ENCODE measurements at regions not wholly inside any gene's neighbourhood (a gene's known extent, or its start where the extent isn't known, plus 50 kb on each side); places are given as distances from the start of the nearest gene placed in this dataset.

DNA sequence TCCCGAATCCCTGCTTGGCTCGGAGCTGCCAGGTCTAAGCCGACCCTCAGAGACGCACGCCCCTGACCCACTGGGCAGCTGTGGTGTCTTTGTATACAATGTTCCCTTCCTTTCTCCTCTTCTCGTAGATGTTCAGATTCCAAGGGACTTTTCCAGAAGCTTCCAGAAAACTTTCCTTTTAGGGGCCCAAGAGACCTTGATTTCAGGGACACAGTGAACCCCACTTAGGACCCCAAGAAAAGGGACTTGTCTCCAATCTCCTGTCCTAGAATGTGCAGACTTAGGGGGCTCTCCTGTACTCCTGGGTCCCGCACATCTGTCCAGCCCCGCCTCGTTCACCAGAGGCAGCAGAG lies 103.5 kb downstream of the EDN3 start:
- DNase-seq, result no peak

- DNase-seq, result no peak
These were observed 104.3 kb downstream of the EDN3 start for GRCh38 chr20:59404749-59405148.

GRCh38 chr20:59405226-59406200 lies 105.1 kb downstream of the EDN3 start:
- DNase-seq, result no peak

DNA sequence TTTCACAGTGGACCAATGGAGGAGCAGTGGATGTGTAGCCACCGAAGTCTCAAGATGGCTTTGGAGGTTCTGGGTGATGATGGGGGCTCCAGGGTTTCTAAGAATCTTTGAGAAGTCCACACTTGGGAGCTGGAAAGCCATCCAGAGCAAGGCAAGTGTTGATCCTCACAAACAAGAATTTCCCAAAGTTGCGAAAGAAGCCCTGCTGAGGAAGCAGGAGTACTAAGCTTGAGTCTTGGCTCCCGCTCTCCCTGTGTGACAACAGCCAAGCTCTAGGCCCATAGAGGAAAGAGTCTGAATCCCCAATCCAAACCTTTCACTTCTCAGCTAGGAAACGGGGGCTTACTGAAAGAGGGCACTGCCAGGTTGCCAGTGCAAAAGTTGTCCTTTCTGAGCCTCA lies 106.0 kb downstream of the EDN3 start:
- no peak for DNase-seq

GRCh38 chr20:59411170-59411569 lies 110.8 kb downstream of the EDN3 start:
- no peak for DNase-seq

- DNase-seq, result no peak
These were observed 111.2 kb downstream of the EDN3 start for GRCh38 chr20:59411589-59411988.

- no peak for DNase-seq
These were observed 111.8 kb downstream of the EDN3 start for GRCh38 chr20:59412181-59412580.

GRCh38 chr20:59412875-59413284 lies 112.5 kb downstream of the EDN3 start:
- no peak for DNase-seq

DNA sequence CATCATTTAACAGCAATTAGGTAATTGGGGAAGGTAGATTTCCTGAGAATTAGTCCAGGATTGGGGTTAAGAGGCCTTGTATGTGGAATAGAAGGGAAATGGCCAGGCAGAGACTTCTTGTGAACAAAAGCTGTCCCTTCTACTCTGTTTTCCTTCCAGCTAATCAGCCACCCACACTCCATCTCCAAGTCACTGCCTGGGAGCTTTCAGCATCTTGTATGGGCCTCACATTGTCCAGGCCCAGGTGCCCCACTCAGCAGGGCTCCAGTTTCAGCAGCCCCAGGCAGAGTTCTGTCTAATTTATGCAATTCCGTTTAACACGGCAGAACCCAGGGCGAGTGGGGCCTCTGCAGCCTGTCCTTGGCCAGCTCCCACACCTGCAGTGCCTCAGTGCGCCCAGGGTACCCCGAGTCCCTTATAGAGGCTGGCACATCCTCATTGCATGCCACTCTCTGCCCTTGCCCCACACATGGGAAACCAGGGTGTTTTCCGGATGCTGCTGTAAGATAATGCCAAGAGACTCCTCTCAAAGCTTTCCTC lies 113.0 kb downstream of the EDN3 start:
- no peak for DNase-seq

GRCh38 chr20:59414936-59415623 lies 114.7 kb downstream of the EDN3 start:
- DNase-seq, result no peak

GRCh38 chr20:59416916-59417315 lies 116.5 kb downstream of the EDN3 start:
- no peak for DNase-seq

- DNase-seq, result no peak
These were observed 120.7 kb downstream of the EDN3 start for GRCh38 chr20:59421089-59421488.

- no peak for DNase-seq
These were observed 121.7 kb downstream of the EDN3 start for GRCh38 chr20:59421920-59422637.

GRCh38 chr20:59422872-59423544 lies 122.6 kb downstream of the EDN3 start:
- no peak for DNase-seq

DNA sequence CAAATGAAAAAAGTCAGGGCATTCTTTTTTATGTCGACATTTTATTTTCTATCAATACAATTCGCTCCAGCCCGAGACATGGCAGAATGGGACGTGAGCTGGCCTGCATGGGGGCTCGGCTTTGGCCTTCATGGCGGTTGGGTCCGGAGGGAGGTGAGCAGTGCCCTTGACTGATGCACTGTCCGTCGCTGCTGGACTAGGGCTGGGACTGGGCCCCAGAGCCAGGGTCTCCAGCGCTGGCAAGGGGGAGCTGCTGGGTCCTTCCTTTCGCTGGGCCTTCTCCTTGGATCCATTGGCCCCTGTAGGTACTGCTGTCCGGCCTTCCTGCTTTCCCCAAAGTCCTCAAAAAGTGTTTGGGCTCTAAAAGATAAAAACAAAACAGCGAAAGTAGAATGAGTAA lies 124.6 kb downstream of the EDN3 start:
- DNase-seq, result no peak

DNA sequence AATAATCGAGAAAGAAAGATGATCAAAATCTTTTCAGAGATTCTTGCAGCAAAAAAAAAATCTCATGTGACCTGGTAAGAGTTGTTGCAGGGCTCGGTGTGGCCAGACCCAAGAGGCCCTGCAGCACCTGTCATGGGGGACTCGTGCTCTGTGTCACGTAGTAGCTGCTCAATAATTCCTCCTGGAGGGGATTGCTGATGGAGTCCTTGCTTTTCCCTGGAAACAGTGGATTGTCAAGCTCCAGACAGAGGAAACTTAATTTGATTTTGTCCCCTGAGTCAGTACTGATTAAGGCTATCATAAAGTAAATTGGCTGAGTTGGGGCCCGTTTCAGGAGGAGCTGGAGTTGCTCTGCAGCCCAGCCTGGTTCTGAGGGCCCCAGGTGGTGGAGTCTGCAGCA lies 125.2 kb downstream of the EDN3 start:
- no peak for DNase-seq

GRCh38 chr20:59428006-59428405 lies 127.6 kb downstream of the EDN3 start:
- DNase-seq, result no peak

- no peak for DNase-seq
These were observed 128.2 kb downstream of the EDN3 start for GRCh38 chr20:59428441-59429205.

DNA sequence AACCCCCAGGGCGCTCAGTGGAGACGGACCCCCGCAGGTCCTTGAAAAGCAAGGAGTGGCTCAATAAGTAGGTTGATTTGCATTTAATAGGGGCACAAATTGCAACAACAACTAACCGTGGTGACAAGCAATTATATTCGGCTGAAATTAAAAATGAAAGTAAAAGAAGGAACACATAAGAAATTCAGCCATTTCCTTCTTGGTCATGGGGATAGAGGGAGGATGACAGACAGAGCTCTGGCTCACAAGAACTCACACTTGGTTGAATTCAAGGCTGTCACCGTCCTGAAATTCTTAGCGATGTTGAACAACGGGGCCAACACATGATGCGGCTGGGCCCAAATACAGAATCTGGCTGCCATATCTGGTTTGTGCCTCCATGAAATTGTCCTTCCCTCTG lies 129.0 kb downstream of the EDN3 start:
- DNase-seq, result no peak

GRCh38 chr20:59431014-59431413 lies 130.6 kb downstream of the EDN3 start:
- no peak for DNase-seq

GRCh38 chr20:59434960-59435359 lies 134.5 kb downstream of the EDN3 start:
- DNase-seq, result no peak

GRCh38 chr20:59435518-59435917 lies 135.1 kb downstream of the EDN3 start:
- no peak for DNase-seq

Measured in NCI-H345 (cell line).